K562 (cell line): ENCODE measurements at regions not wholly inside any gene's neighbourhood (a gene's known extent, or its start where the extent isn't known, plus 50 kb on each side); places are given as distances from the start of the nearest gene placed in this dataset.

ENCODE experiments used
- CREB1 ChIP-seq, 2 experiments: sonication (generic) in 1 of 2; formaldehyde crosslinking in 1 of 2; IDR thresholded peaks; 2 replicates each; pipeline versions ENCODE4 v1.6.1 to v1.8.0; 2012 to 2022; ENCODE audit warnings: inconsistent platforms in 1 of 2, mild to moderate bottlenecking in 1 of 2, missing genetic modification reagents in 1 of 2, moderate library complexity in 1 of 2
- GATA2 ChIP-seq: sonication (generic); formaldehyde crosslinking; IDR thresholded peaks from 2 replicates; pipeline ENCODE4 v1.4.0; 2020; ENCODE audit warnings: mild to moderate bottlenecking, missing genetic modification reagents
- MAZ ChIP-seq, 2 experiments: fragments of 450-650 bp in 1 of 2; sonication (generic) in 1 of 2; formaldehyde crosslinking; IDR thresholded peaks in 1 of 2; conservative IDR thresholded peaks in 1 of 2; 2 replicates each; pipeline versions ENCODE4 v1.4.0 to v1.5.0; 2020; ENCODE audit warnings: mild to moderate bottlenecking in 1 of 2, missing genetic modification reagents in 1 of 2
- POLR2AphosphoS2 ChIP-seq: IDR thresholded peaks from 2 replicates; pipeline ENCODE4 v1.6.1; 2012; ENCODE audit warnings: low read length, improper control_type of control experiment
- TRIM28 ChIP-seq: fragments of 450-650 bp; IDR thresholded peaks from 2 replicates; pipeline ENCODE4 v1.6.1; 2017
- ZNF12 ChIP-seq: sonication (generic); formaldehyde crosslinking; IDR thresholded peaks from 2 replicates; pipeline ENCODE4 v1.4.0; 2020; ENCODE audit warnings: mild to moderate bottlenecking, missing genetic modification reagents
- ZNF184 ChIP-seq: sonication (generic); formaldehyde crosslinking; IDR thresholded peaks from 2 replicates; pipeline ENCODE4 v1.5.0; 2020; ENCODE audit warnings: missing genetic modification reagents
- ZNF24 ChIP-seq: fragments of 450-650 bp; IDR thresholded peaks from 2 replicates; pipeline ENCODE4 v1.6.1; 2016
- TF ChIP-seq, protein P1 (sequence below), 3 experiments: IDR thresholded peaks in 2 of 3; conservative IDR thresholded peaks in 1 of 3; 2 replicates each; pipeline ENCODE4 v1.5.1; 2011 to 2012; ENCODE audit warnings: low read length in 3 of 3, mild to moderate bottlenecking in 3 of 3, control low read depth in 2 of 3, improper control_type of control experiment in 1 of 3, inconsistent platforms in 1 of 3, low read depth in 1 of 3, mixed read lengths in 1 of 3, moderate library complexity in 1 of 3; ENCODE audit not compliant: insufficient read depth in 2 of 3
- TF ChIP-seq, protein P2 (sequence below), 2 experiments: fragments of 450-650 bp; formaldehyde crosslinking in 1 of 2; IDR thresholded peaks; 2 replicates each; pipeline versions ENCODE4 v1.4.0 to v1.6.1; 2014 to 2020; ENCODE audit warnings: mild to moderate bottlenecking in 2 of 2, borderline replicate concordance in 1 of 2, low read depth in 1 of 2
- TF ChIP-seq, protein P3 (sequence below): fragments of 250-450 bp; sonication (Bioruptor Pico); IDR thresholded peaks from 2 replicates; pipeline ENCODE4 v1.4.0; 2020; ENCODE audit warnings: mild to moderate bottlenecking

DNA sequence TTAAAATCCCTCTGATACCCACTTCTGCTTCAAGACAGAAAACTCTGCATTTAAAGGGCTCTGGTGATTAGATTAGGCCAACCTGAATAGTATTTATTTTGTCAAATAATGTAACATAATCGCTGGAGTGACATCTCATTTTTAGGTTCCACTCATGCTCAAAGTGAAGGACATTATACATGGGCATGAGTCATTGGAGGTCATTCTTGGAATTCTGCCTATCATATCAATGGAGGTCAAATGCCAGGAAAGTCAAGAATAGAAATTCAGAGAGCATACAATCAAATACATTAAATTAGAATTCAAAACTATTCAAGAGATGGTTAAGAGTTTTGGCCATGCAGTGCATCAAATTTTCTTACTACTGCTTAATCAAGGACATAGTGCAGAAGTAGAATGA, 50.8 kb upstream of the PRSS1 start:
- no peak for TF ChIP-seq TRIM28
- TF ChIP-seq, protein P1, sequence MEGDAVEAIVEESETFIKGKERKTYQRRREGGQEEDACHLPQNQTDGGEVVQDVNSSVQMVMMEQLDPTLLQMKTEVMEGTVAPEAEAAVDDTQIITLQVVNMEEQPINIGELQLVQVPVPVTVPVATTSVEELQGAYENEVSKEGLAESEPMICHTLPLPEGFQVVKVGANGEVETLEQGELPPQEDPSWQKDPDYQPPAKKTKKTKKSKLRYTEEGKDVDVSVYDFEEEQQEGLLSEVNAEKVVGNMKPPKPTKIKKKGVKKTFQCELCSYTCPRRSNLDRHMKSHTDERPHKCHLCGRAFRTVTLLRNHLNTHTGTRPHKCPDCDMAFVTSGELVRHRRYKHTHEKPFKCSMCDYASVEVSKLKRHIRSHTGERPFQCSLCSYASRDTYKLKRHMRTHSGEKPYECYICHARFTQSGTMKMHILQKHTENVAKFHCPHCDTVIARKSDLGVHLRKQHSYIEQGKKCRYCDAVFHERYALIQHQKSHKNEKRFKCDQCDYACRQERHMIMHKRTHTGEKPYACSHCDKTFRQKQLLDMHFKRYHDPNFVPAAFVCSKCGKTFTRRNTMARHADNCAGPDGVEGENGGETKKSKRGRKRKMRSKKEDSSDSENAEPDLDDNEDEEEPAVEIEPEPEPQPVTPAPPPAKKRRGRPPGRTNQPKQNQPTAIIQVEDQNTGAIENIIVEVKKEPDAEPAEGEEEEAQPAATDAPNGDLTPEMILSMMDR (IDR thresholded peaks at IDR 0.05 in 2 of 3, conservative IDR thresholded peaks at IDR 0.05 in 1 of 3; ENCODE audit: insufficient read depth in 2 of 3, low read depth in 1 of 3, low read length in 3 of 3), result no peak
- TF ChIP-seq GATA2 (CRISPR knock-in tag), result no peak
- no peak for TF ChIP-seq ZNF24
- TF ChIP-seq ZNF184 (CRISPR knock-in tag), result no peak
- TF ChIP-seq POLR2AphosphoS2, result no peak
- TF ChIP-seq ZNF12 (CRISPR knock-in tag), result no peak
- TF ChIP-seq, protein P2, sequence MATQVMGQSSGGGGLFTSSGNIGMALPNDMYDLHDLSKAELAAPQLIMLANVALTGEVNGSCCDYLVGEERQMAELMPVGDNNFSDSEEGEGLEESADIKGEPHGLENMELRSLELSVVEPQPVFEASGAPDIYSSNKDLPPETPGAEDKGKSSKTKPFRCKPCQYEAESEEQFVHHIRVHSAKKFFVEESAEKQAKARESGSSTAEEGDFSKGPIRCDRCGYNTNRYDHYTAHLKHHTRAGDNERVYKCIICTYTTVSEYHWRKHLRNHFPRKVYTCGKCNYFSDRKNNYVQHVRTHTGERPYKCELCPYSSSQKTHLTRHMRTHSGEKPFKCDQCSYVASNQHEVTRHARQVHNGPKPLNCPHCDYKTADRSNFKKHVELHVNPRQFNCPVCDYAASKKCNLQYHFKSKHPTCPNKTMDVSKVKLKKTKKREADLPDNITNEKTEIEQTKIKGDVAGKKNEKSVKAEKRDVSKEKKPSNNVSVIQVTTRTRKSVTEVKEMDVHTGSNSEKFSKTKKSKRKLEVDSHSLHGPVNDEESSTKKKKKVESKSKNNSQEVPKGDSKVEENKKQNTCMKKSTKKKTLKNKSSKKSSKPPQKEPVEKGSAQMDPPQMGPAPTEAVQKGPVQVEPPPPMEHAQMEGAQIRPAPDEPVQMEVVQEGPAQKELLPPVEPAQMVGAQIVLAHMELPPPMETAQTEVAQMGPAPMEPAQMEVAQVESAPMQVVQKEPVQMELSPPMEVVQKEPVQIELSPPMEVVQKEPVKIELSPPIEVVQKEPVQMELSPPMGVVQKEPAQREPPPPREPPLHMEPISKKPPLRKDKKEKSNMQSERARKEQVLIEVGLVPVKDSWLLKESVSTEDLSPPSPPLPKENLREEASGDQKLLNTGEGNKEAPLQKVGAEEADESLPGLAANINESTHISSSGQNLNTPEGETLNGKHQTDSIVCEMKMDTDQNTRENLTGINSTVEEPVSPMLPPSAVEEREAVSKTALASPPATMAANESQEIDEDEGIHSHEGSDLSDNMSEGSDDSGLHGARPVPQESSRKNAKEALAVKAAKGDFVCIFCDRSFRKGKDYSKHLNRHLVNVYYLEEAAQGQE (IDR thresholded peaks at IDR 0.05; ENCODE audit: borderline replicate concordance), result no peak
- TF ChIP-seq, protein P2 (CRISPR knock-in tag; IDR thresholded peaks at IDR 0.05; ENCODE audit: low read depth), result no peak
- TF ChIP-seq, protein P3, sequence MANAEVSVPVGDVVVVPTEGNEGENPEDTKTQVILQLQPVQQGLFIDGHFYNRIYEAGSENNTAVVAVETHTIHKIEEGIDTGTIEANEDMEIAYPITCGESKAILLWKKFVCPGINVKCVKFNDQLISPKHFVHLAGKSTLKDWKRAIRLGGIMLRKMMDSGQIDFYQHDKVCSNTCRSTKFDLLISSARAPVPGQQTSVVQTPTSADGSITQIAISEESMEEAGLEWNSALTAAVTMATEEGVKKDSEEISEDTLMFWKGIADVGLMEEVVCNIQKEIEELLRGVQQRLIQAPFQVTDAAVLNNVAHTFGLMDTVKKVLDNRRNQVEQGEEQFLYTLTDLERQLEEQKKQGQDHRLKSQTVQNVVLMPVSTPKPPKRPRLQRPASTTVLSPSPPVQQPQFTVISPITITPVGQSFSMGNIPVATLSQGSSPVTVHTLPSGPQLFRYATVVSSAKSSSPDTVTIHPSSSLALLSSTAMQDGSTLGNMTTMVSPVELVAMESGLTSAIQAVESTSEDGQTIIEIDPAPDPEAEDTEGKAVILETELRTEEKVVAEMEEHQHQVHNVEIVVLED, result no peak
- no peak for TF ChIP-seq MAZ (CRISPR knock-in tag; conservative IDR thresholded peaks at IDR 0.05 in 1 of 2, IDR thresholded peaks at IDR 0.05 in 1 of 2)
- no peak for TF ChIP-seq CREB1 (IDR thresholded peaks at IDR 0.05)
- TF ChIP-seq CREB1 (CRISPR knock-in tag; IDR thresholded peaks at IDR 0.05), result no peak
